GM19025 (cell line): ENCODE measurements at regions not wholly inside any gene's neighbourhood (a gene's known extent, or its start where the extent isn't known, plus 50 kb on each side); places are given as distances from the start of the nearest gene placed in this dataset.
A peak's percentile ranks its signal among the peaks of the same experiment; 100 is the strongest.

Source experiments
- ATAC-seq: cut with Tn5 transposase; IDR thresholded peaks from one replicate; pipeline ENCODE4 v1.9.1; 2021; ENCODE audit warnings: mild to moderate bottlenecking, low read depth, moderate library complexity; ENCODE audit not compliant: unreplicated experiment

DNA sequence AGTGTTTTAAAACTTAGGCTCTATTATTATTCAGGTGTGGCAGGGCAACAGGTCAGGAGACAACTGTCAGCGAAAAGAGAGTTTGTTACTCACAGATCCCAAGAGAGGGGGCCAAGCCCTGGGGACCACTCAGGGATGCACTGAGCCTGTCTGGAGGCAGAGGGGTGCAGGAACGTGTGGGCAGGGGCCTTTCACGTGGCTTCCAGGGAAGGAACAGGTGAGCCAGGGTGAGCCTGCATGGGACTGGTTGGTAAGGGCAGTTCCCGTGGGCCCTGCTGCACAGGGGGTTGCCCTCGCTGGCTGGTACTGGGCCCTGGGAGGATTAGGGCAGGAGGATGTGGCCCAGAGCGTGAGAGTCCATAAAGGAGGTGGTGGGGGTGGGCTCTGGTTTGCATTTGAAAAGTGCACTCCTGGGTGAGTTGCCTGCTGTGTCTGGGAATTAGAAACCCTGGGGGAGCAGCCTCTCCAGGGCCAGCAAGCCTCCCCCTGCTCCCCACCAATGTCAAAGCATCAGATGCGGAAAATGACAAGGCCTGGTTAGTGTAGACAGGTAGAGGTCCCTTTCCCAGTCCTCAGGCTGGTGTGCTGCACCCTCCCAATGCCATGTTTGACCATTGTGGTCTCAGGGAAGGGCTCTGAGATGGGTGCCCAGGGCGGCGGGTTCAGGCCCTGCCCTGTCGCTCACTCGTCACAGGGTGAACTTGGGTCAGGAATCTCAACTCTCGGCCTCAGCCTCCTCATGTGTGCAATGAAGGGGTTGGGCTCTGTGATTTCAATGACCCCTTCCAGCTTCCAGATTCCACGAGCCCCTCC lies 127.4 kb upstream of the RPS6KA2 start:
- ATAC-seq = no peak

- no peak for ATAC-seq
Observed at GRCh38 chr6:166752928-166753721, 126.1 kb upstream of the RPS6KA2 start.

DNA sequence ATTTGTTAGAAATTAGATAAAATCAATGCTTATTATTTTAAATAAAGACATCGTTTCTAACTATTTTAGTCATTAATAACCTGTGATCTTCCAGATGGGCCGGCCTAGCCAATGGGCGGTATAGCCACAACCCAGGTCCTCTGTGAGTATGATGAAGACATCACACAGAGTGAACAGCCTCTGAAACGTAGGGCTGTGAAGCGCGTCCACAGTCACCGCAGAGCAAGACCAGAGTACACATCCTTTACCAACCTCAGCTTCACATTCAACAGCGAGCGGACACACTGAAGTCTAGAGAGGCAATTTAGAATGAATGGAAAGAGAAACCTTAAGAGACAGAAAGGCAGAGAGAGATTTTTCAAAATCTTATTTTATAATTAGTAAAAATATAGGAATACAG lies 125.0 kb upstream of the RPS6KA2 start:
- ATAC-seq = peak; percentile 76

DNA sequence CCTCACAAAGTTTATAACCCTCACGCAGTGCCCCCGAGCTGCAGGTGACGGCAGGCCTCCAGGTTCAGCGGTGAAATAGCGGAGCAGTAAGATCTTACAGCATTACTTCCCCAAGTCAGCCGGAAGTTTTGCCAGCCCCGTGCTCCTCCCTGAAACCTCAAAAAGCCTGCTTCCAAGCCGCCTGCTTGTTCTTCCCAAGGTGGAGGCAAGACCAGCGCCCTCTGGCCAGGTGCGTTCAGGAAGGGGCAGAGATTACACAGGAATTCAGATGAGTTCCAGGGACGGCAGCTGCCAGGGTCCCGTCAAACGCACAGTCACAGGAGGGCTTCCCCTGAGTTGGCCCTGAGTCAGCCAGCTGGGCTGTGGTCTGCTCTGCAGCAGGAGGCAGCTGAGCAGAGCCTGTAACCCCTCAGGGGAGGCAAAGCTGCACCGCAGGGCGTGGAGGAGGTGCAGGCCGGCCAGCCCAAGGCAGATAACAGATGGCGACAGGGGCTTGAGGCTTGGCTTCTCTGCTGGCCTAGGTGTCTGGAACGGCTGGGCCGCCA lies 124.1 kb upstream of the RPS6KA2 start:
- peak; percentile 83 for ATAC-seq

GRCh38 chr6:166750108-166750793 lies 123.2 kb upstream of the RPS6KA2 start:
- ATAC-seq = no peak

GRCh38 chr6:166749666-166750065 lies 122.6 kb upstream of the RPS6KA2 start:
- no peak for ATAC-seq

GRCh38 chr6:166747644-166748595 lies 120.9 kb upstream of the RPS6KA2 start:
- no peak for ATAC-seq

DNA sequence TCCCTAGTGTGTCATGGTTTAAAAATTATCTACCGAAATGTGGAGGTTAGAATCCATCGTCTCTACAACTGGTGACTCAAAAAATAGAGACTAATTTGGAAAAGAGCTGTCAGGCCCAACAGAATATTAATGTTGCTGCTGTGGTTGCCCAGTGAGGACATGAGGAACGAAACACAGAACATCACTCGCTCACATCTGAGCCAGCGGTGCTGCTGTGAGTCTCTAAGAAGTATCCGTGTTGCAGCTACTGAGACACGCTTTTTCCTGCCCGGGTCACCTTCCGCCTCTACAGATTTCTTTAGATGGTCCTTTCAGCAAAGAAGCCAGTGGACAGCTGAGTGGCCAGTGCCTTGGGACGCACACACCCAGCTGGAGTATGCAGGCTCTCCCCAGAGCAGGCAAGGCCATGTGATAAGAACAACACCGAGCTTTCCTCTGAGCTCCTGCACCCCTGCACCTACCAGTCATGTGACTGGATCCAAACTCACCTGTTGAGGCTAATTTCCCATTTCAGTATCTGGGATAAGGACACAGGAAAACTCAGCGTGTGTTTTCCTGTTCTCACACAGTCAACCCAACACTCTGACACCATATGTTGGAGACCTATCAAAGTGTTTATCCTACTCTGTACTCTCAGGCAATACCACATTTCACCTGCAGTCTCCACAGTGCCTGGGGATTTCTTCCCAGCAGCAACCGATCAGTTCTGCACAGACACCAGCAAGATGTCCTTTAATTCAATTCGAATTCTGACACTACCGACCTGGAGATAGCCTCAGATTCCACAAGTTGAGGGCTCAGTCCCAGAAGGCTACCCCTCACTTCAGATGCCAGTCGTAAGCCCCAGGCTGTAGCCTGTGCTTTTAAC lies 119.0 kb upstream of the RPS6KA2 start:
- no peak for ATAC-seq

- no peak for ATAC-seq
Observed at GRCh38 chr6:166744223-166745134, 117.4 kb upstream of the RPS6KA2 start.

DNA sequence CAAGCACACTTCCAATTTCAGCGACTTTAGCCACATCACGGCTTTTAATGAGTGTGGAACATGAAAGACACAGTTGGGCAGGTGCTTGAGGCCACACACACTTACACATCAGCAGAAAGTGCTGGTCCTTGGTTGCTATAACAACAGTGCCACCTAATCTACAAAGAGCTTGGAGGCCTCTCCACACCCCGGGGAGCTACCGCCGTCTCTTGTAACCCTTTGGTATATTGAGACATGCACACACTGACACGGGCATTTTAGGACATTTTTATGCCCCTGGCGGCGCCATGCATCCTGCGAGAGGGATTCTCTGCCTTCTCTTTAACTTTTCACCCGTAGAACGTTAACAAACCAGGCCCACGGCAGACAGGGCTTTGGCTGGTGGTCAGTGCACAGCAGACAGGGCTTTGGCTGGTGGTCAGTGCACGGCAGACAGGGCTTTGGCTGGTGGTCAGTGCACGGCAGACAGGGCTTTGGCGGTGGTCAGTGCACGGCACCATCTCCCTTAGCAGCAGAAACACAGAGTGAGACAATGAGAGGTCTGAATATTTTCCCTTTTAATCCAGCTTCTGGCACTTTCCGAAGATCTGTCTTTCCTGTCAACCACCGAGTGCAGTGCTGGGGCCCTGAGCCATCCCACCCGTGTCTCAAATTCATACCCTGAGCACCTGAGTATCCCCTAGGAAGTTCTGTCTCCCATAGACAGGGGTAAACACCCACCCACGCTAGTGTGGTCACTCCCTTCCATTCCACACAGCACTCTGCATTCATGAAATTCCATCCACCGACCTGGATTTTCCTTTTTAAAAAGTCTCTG lies 116.6 kb upstream of the RPS6KA2 start:
- ATAC-seq = no peak

GRCh38 chr6:166742981-166743380 lies 115.9 kb upstream of the RPS6KA2 start:
- ATAC-seq = no peak

DNA sequence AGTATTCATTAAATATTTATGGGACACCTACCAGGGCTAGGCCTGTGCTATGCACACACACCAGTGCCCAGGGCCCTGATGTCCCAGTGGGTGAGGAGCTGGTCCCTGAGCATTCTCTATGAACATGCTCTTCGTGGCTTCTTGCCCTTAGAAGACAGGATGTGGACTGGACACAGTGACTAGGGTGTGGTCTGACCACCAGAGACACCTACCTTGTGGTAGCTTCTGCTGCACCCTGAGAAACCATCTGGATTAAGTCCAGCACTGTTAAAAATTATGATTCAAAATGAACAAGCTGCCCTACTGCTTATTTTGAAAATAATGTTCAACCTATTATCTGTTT lies 112.9 kb upstream of the RPS6KA2 start:
- ATAC-seq = no peak

GRCh38 chr6:166739117-166739975 lies 112.3 kb upstream of the RPS6KA2 start:
- ATAC-seq = no peak

- ATAC-seq = no peak
Observed at GRCh38 chr6:166738386-166739116, 111.5 kb upstream of the RPS6KA2 start.

GRCh38 chr6:166737261-166737660 lies 110.2 kb upstream of the RPS6KA2 start:
- no peak for ATAC-seq

DNA sequence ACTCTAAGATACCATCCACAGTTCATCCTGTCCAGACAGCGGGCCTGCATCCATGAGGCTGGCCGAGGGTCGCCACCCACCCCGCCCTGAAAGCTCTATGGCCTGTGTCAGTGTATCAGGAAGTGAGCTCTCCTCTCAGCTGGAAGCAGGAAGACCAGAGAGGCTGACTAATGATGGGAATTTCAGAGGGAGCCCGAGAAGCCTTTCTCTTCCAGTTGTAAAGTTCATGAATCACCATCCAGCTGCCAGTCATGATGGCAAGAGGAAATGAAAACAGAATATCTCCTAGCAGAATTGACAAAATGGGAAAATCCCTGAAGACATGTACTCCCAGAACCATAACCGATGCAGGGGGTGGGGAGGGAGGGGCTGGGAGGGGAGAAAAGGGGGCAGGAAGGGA lies 109.6 kb upstream of the RPS6KA2 start:
- ATAC-seq = no peak
